Left lung (tissue), 4 donors: ENCODE measurements at regions not wholly inside any gene's neighbourhood (a gene's known extent, or its start where the extent isn't known, plus 50 kb on each side); places are given as distances from the start of the nearest gene placed in this dataset.

Source experiments
- ATAC-seq: fragments of 200-7000 bp; cut with Tn5 transposase; one replicate; pipeline ENCODE4 v1.9.1; 2020; ENCODE audit warnings: moderate library complexity
- DNase-seq, 4 donors: peaks; one replicate each; pipeline ENCODE4 v3.0.0-alpha.2; 2013 to 2020
- H3K27ac ChIP-seq, 2 donors: fragments of 200-600 bp; sonication (generic) in 1 of 2; one replicate each; pipeline versions ENCODE4 v1.5.0 to v1.8.0; 2020 to 2021
- H3K27me3 ChIP-seq, 2 donors: fragments of 200-600 bp; sonication (generic) in 1 of 2; one replicate each; pipeline versions ENCODE4 v1.5.0 to v1.8.0; 2020 to 2021
- H3K36me3 ChIP-seq, 2 donors: fragments of 200-600 bp; sonication (generic) in 1 of 2; one replicate each; pipeline versions ENCODE4 v1.5.0 to v1.8.0; 2020 to 2021
- H3K4me1 ChIP-seq, 2 donors: fragments of 200-600 bp; one replicate each; pipeline ENCODE4 v1.8.0; 2021
- H3K4me3 ChIP-seq, 2 donors: fragments of 200-600 bp; sonication (generic) in 1 of 2; one replicate each; pipeline versions ENCODE4 v1.5.0 to v1.8.0; 2020 to 2021; ENCODE audit warnings: mild to moderate bottlenecking in 1 of 2
- H3K9me3 ChIP-seq, 2 donors: fragments of 200-600 bp; sonication (generic) in 1 of 2; one replicate each; pipeline versions ENCODE4 v1.5.0 to v1.8.0; 2020 to 2021
- intact Hi-C, 2 donors: fragments of 100-400 bp; cut with DNase I; formaldehyde crosslinking; loops; one replicate each; pipeline versions ENCODE4 v1.11.2 to v1.14.2; 2022
- TF ChIP-seq, protein P1 (sequence below), 2 donors: fragments of 200-600 bp; sonication (generic) in 1 of 2; IDR thresholded peaks; one replicate each; pipeline versions ENCODE4 v1.5.0 to v1.8.0; 2021; ENCODE audit warnings: antibody characterized with exemption in 2 of 2
- donor health status: DM: no; HTN: yes; CAD: no.
- donor health status: DM: no; HTN: no; CAD: no.

DNA sequence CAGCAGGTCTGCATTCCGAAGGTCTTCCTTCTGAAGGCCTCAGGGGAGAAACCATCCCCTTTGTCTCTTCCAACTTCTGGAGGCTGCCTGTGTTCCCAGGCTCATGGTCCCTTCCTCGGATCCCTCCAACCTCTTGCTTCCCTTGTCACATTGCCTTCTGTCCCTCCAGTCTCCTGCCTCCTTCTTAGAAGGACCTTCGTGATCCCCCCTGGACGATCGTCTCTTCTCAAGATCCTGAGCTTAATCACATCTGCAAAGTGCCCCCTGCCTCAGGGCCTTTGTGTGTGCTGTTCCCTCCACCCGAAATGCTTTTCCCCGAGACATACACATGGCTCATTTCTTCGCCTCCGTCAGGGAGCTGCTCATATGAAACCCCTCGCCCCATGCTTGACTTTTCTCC, 505.8 kb downstream of the SHQ1 start:
- intact Hi-C loops: no loop called here
- no peaks in the 10 kb centered on the region for H3K36me3 ChIP-seq
- TF ChIP-seq, protein P1, sequence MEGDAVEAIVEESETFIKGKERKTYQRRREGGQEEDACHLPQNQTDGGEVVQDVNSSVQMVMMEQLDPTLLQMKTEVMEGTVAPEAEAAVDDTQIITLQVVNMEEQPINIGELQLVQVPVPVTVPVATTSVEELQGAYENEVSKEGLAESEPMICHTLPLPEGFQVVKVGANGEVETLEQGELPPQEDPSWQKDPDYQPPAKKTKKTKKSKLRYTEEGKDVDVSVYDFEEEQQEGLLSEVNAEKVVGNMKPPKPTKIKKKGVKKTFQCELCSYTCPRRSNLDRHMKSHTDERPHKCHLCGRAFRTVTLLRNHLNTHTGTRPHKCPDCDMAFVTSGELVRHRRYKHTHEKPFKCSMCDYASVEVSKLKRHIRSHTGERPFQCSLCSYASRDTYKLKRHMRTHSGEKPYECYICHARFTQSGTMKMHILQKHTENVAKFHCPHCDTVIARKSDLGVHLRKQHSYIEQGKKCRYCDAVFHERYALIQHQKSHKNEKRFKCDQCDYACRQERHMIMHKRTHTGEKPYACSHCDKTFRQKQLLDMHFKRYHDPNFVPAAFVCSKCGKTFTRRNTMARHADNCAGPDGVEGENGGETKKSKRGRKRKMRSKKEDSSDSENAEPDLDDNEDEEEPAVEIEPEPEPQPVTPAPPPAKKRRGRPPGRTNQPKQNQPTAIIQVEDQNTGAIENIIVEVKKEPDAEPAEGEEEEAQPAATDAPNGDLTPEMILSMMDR (IDR thresholded peaks at IDR 0.05): no peak
- no peak overlapping the region for H3K4me3 ChIP-seq
- no peak for ATAC-seq
- no peaks in the 10 kb centered on the region for H3K27me3 ChIP-seq
- peaks cover 0 to 44% of the 10 kb centered on the region in 2 donors for H3K4me1 ChIP-seq
- no peaks in the 10 kb centered on the region for H3K9me3 ChIP-seq
- no peak overlapping the region for H3K27ac ChIP-seq
- DNase-seq: no peak

DNA sequence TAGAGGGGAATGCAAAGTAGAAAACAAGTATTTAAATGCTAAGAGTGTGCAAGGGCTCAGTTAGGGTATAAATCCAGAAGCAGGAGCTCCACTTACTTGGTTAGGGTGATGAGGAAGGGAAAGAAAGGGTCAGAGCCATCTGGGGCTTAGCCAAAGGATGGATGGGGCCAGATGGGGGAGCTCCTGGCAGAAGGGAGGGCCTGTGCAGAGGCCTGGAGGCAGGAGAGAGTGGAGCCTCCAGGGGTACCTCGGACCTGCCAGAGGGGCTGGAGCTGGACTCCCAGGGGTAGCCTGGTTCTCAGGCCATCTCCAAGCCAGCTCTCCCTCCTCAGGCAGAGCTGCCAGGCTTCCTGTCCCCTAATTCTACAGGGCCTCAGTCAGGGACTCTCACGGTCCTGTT, 506.3 kb downstream of the SHQ1 start:
- Histone ChIP-seq H3K9me3 (no peaks in the 10 kb centered on the region), H3K36me3 (no peaks in the 10 kb centered on the region), H3K4me3 (no peak overlapping the region), H3K27ac (no peak overlapping the region), H3K4me1 (peaks cover 3 to 42% of the 10 kb centered on the region in 2 donors), H3K27me3 (no peaks in the 10 kb centered on the region)
- ATAC-seq: no peak
- intact Hi-C loops: no loop called here
- no peak for DNase-seq
- TF ChIP-seq, protein P1 (IDR thresholded peaks at IDR 0.05): no peak

DNA sequence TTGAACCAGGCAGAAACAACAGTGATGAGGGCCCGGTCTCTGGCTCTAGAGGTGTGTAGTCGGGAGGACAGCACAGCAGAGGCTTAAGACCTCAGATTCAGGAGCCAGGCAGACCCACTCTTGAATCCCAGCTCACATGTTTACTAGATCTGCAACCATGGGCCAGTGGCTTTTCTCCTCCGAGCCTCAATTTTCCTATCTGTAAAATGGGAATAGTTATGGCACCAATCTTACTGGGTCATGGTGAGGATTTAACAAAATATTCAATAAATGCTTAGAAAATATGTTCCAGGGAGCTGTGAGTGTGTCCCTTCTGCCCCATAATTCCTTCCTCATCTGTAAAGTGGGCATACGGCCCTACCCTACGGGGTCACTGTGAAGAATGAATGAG, 506.9 kb downstream of the SHQ1 start:
- Histone ChIP-seq H3K4me3 (no peak overlapping the region), H3K36me3 (no peaks in the 10 kb centered on the region), H3K27ac (no peak overlapping the region), H3K4me1 (peaks cover 8 to 40% of the 10 kb centered on the region in 2 donors), H3K27me3 (no peaks in the 10 kb centered on the region), H3K9me3 (no peaks in the 10 kb centered on the region)
- DNase-seq: no peak
- ATAC-seq: no peak
- TF ChIP-seq, protein P1 (IDR thresholded peaks at IDR 0.05): no peak
- intact Hi-C loops: no loop called here

DNA sequence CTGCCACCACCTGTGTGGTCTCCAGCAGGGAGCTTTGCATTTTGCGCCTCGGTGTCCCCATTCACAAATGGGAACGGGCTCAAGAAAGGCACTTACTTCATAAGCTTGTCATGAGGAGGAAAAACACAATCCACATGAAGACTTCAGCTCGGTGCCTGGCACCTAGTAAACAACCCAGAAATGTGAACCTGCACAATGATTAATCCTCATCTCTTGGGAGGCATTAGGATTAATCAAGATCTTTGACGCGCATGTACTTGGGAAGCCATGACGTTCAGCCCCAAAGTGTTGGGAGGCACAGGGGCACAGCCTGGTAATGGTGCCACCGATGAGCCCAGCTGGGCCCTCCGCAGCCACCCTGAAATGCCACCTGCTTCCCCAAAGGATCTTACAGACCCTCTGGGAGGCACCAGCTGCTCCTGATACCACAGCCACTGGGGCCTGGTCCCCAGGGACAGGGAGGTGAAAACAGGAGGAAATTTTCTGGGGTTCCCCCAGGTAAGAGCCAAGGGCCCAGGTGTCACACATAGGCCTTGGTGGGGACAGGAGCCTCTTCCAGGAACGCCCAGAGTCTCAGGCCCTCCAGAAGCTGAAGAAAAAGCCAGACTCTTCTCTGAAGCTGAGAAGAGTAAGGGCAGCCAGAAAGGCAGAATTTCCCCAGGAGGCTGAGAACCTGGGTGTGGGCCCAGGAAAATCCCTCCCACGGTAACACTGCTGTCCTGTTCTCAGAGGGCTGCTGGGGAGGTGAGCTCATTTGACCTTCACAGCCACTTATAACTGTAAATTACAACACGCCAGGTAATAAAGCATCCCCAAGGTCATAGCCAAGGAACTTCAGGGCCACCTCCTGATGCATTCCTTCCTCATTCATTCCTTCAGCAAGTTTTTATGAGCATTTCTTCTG, 507.5 kb downstream of the SHQ1 start:
- Histone ChIP-seq H3K27ac (no peak overlapping the region), H3K36me3 (no peaks in the 10 kb centered on the region), H3K27me3 (no peaks in the 10 kb centered on the region), H3K9me3 (no peaks in the 10 kb centered on the region), H3K4me3 (no peak overlapping the region), H3K4me1 (peaks cover 8 to 34% of the 10 kb centered on the region in 2 donors)
- TF ChIP-seq, protein P1 (IDR thresholded peaks at IDR 0.05): no peak
- DNase-seq: no peak
- no peak for ATAC-seq
- intact Hi-C loops: no loop called here

DNA sequence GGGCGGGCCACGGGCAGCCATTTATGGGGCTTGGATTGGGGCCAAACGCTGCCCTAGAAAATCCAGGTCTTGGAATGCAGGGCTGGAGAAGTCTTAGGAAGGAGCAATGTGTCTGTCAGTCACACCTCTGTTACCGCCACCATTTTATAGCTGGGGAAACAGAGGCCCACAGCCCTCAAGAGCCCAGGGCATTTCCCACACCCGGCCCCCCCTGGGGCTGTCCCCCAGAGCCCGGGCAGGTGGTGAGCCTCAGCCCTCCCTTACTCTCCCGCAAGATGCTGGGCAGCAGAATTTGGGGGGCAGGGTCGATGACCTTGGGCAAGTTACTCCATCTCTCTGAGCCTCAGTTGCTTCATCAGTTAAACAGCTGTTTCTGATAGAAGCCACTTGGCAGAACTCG, 508.2 kb downstream of the SHQ1 start:
- no peak overlapping the region for H3K4me3 ChIP-seq
- H3K4me1 ChIP-seq: peaks cover 8 to 27% of the 10 kb centered on the region in 2 donors
- H3K27ac ChIP-seq: no peak overlapping the region
- intact Hi-C loops: no loop called here
- DNase-seq: no peak
- no peaks in the 10 kb centered on the region for H3K27me3 ChIP-seq
- no peaks in the 10 kb centered on the region for H3K36me3 ChIP-seq
- TF ChIP-seq, protein P1 (IDR thresholded peaks at IDR 0.05): no peak
- no peak for ATAC-seq
- no peaks in the 10 kb centered on the region for H3K9me3 ChIP-seq
